GM18499 (cell line): ENCODE measurements at regions not wholly inside any gene's neighbourhood (a gene's known extent, or its start where the extent isn't known, plus 50 kb on each side); places are given as distances from the start of the nearest gene placed in this dataset.

Experiments used
- ATAC-seq: cut with Tn5 transposase; IDR thresholded peaks from one replicate; pipeline ENCODE4 v1.9.1; 2021; ENCODE audit warnings: moderate number of reproducible peaks; ENCODE audit not compliant: insufficient read depth, unreplicated experiment

DNA sequence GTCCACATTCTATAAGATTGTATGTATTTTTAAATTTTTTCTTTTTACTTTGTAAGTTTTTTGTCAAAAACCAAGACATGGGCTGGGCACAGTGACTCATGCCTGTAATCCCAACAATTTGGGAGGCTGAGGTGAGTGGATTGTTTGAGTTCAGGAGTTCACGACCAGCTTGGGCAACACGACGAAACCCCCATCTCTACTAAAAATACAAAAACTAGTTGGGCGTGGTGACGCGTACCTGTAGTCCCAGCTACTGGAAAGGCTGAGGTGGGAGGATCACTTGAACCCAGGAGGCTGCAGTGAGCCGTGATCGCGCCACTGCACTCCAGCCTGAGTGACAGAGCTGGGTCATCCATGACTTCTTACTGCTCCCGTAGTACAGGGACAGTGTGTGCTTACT is 84.8 kb upstream of the PRDM11 start:
- no peak for ATAC-seq

GRCh38 chr11:45062115-45062514 is 84.3 kb upstream of the PRDM11 start:
- no peak for ATAC-seq

DNA sequence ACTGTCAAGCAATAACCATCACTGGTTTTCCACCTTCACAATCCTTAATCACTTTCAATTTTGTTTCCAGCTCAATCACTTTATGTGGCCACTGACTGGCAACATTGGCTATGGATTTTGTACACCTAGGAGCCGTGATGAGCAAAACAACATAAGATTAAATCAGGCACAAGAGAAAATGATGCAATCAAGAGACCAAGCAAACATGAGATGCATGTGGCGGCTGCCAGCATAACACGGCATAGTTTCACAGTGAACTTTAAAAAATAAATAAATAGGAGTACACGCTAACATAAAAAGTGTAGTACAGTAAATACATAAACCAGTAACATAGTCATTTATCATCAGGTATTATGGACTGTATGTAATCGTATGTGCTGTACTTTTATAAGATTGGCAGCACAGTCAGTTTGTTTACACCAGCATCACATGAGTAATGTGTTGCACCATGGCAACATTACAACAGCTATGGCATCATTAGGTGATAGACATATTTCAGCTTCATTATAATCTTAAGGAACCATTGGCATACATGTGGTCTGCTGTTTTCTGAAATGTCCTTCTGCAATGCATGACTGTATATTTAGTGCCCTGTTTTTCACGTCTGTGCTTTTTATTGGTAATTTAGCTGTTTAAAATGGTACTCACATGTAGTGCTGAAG is 83.3 kb upstream of the PRDM11 start:
- no peak for ATAC-seq

GRCh38 chr11:45063669-45064068 is 82.8 kb upstream of the PRDM11 start:
- ATAC-seq: no peak

DNA sequence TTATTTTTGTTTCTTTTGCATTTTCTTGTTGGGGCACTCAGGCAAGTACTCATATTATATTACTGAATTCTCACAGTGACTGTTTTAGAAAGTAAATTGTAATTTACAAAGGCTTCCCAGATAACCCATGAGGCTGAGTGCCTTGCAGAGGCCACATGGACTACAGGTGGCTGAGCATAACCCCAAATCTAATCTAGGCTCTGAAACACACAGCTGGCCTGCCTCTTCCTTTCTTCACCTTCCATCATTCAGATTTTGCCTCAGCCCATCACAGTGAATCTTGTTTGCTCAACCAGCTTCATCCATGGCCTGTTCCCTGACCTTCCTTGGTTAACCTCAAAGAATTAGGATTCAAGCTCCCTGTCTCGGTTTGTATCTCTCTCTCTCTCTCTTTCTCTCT is 78.5 kb upstream of the PRDM11 start:
- no peak for ATAC-seq

DNA sequence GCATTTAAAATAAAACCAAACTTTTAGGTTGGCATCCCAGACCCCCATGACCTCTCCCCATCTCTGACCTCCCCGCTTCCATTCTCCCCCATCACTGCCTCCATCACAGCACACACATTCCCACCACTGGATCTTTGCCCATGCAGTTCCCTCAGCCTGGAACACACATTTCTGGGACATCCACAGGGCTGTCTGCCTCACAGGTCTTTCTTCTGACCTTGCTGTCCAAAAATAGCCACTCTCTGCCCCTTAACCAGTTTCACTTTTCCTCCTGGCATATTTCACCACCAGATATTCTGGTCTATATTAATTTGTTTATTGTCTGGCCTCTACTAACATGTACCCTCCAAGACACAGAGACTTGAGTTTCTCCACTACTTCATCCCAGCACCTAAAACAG is 75.2 kb upstream of the PRDM11 start:
- ATAC-seq: no peak

DNA sequence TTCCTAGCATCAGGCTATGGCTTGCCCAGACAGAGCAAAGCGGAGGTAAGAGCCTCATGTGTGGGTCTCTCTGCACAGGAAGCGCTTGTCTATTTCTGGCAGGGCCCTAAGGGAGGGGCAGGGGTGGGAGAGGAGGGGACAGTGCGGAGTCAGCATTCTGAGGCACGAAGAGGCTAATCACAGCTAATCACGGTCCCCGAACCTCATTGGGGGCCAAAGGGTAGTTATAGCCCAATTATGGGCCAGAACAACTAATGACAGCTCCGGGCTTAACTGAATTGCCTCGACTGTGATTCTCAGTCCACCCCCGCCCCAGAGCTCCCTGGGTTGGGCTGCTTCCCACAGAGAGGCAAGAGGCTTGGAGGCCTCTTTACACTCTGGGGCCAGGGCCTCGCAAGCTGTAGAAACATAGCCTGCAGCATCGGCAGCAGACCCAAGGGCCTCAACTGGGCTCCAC is 72.7 kb upstream of the PRDM11 start:
- no peak for ATAC-seq

DNA sequence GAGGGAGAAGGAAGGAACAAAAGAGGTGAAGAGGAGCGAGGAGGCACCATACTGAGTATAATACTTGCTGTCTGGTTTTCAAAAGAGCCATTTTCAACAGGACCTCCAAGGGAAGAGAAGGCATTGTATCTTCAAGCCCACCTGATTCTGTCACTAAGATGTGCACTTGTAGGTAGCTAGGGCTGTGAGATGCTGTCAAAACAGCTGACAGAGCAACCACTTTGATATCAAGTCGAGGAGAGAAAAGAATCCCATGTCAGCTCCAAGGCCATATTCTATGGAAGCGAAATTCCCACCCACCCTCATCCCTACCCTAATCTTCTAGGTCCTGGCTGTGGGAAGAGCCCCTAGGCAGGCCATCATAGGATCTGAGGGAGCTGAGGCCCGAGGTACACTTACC is 70.9 kb upstream of the PRDM11 start:
- no peak for ATAC-seq

DNA sequence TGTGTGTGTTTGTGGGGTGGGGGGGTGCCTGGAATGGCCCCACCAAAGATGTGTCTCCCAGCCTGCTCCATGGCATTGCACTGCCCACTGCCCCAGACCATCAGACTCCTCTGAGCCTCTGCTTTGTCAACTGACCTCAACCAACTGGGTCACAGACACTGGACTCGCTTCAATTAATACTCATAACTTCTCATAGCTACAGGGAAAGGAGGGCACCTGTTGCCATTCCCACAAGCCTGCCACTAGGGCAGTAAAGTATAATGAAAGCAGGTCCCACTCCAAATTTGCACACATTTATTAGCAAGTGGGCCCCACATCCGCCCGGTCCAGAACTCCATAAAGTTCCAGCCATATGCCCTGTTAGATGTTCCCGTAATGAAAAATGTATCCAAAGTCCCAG is 70.5 kb upstream of the PRDM11 start:
- no peak for ATAC-seq

GRCh38 chr11:45076761-45077160 is 69.7 kb upstream of the PRDM11 start:
- ATAC-seq: no peak

- ATAC-seq: no peak
These were observed 68.0 kb upstream of the PRDM11 start for GRCh38 chr11:45078236-45079074.

GRCh38 chr11:45079075-45079444 is 67.4 kb upstream of the PRDM11 start:
- ATAC-seq: no peak

GRCh38 chr11:45079567-45079942 is 66.9 kb upstream of the PRDM11 start:
- no peak for ATAC-seq

DNA sequence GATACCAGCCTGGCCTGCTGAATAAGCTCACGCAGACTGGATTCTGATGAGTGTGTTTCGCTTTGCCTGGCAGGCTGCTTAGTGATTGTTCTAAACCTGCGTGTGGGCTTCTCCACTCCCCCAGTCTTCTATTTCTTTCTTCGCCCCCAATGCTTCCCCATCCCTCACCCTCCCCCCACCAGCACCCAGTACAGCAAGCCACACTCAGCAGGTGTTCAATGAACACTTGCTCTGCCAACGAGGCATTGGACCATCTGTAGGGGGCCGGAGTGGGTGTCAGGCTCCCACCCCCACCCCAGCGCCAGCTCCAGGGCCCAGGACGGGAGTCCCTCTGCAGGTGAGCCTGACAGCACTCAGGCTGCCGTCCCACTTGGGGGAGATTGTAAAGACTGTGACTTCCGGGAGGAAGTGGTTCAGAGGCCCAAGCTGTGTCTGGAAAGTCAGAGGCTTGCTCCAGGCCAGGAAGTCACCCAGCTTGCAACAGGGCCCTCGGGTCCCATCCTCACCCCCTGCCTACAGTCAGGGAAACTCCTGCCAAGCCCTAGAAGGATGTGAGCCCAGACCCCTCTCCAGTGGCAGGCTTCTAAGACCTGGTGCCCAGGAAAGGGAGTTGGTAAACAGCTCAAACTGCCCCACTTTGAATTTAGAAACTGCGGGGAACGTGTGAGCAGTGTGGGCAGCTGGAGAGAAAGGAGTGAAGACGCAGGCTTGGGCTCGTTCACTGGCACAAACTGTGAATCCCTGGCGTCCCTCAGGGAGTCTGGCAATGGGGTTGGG is 66.3 kb upstream of the PRDM11 start:
- no peak for ATAC-seq

- no peak for ATAC-seq
These were observed 63.5 kb upstream of the PRDM11 start for GRCh38 chr11:45082744-45083543.

GRCh38 chr11:45083544-45084087 is 62.8 kb upstream of the PRDM11 start:
- no peak for ATAC-seq

DNA sequence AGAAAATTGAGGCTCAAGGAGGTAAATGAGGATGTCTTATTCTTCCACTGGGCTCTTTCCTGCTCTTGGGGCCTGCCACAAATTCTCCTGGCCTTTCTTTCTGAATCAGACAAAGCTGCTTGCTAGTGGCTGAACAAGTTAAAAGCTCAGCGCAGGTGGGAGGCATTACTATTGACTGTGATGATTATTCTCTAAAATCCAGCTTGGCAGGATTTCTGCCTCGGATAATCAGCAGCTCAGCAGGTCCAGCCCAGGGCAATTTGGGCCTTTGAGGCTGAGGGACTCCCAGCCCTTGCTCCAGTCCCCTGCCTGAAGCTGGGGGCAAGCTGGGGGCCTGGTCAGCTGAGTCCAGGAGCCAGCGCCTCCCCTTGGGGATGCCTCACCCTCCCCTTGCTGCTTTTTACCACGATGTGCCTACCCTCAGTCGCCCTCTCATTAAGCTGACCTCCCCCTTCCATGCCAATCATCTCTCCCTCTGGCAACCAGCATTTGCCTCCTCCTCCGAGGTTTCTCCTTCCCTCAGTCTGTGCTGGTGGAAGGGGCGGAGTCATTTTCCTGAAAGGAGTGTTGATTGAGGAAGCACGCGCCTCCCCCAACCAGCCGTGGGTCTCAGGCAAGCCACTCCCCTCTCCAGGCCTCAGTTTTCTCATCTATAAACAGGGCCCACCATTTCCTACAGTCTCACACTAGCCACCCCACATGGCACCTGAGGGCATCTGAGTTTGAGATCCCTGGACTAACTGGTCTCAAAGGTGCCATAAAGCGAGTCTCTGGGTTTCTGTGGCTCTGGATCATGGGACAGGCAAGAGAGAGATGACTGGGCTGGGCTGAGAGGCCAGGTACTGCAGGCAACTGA is 60.6 kb upstream of the PRDM11 start:
- no peak for ATAC-seq

- ATAC-seq: no peak
These were observed 59.9 kb upstream of the PRDM11 start for GRCh38 chr11:45086526-45086925.
